ENCODE measurements at regions not wholly inside any gene's neighbourhood (a gene's known extent, or its start where the extent isn't known, plus 50 kb on each side); places are given as distances from the start of the nearest gene placed in this dataset.

DNA sequence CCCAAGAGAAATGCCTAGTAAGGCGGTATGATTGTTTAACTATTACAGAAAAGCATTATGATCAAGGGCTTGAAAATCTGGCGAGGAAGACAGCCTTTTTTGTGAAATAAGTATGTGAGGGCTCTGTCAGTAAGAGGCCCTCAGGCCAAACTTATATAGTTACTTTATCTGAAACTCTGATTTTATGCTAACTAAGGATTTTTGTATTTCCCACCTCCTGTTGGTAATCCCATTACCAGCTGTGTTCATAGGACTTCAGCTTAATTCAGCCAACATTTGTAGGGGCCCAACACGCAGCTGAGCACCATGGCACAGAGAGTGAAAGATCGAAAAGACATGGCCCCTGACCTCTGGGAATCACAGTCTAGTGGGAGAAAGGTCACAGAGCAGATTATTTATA lies 318.3 kb upstream of the WWC1 start:
- TF ChIP-seq, protein P1, sequence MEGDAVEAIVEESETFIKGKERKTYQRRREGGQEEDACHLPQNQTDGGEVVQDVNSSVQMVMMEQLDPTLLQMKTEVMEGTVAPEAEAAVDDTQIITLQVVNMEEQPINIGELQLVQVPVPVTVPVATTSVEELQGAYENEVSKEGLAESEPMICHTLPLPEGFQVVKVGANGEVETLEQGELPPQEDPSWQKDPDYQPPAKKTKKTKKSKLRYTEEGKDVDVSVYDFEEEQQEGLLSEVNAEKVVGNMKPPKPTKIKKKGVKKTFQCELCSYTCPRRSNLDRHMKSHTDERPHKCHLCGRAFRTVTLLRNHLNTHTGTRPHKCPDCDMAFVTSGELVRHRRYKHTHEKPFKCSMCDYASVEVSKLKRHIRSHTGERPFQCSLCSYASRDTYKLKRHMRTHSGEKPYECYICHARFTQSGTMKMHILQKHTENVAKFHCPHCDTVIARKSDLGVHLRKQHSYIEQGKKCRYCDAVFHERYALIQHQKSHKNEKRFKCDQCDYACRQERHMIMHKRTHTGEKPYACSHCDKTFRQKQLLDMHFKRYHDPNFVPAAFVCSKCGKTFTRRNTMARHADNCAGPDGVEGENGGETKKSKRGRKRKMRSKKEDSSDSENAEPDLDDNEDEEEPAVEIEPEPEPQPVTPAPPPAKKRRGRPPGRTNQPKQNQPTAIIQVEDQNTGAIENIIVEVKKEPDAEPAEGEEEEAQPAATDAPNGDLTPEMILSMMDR (IDR thresholded peaks at IDR 0.05): no peak

DNA sequence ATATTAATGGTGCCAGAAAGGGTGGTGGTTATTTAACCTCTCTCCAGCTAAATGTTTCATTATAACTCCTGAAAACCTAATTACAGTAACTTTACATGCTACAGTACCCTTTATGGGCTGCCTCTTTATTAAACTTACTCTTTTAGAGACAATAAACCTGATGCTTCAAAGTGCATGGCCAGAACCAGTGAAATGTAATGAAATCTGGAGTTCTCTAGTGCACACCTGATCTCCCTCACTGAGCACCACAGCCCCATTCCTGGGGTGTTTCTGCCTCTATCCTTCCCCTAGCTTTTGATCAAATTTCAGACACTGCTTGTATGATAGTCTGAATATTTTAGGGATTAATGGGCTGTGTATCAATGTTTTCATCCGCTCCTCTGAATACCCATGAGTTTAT lies 306.5 kb upstream of the WWC1 start:
- TF ChIP-seq, protein P1 (IDR thresholded peaks at IDR 0.05): no peak

DNA sequence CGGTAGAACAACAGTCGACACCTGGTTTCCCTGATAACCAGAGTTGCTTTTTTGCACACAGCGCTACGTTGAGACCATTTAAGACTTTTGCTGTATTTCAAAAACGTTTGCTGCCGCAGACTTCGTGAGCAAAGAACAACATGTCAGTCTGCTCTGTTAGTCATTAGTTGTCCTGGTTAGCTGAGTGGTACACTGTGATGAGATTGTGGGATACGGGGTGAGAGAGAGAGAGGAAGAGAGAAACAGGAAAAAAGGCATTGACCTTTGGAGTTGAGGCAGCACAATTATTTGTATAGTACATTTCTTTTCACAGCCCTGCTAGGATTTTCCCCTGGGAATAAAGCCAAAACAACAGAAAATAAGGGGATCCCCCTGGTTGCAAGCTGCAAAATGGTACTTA lies 306.1 kb upstream of the WWC1 start:
- TF ChIP-seq, protein P1 (IDR thresholded peaks at IDR 0.05): no peak

DNA sequence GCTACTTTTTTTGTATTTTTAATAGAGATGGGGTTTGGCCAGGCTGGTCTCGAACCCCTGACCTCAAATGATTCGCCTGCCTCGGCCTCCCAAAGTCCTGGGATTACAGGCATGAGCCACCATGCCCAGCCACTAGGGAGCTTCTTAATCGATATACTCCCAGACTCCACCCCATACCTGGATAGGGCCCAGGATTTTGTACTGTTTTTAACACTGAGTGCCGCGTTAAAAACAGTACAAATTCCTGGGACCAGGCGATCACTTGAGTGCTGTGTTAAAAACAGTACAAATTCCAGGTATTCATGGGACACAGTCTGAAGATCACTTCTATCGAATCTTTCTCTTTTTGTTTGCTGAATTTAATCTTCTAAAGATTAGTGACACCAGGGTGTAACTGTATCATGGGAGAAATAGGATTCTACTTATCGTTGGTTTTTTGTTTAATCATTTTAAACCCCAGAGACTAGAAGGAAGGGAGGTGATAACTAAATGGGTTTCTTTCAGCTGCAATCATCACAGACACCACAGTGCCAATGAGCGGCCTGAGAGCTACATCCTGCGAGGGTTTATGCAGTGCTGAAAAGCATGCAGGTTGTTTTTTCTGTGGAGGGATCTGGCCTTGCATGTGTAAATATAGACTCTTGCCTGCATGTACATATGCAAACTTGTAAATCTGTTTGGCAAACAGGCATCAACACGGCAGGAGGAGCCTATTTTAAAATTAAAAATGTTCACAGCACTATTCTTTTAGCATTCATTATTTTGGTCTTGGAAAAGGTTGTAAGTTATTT lies 303.8 kb upstream of the WWC1 start:
- TF ChIP-seq, protein P1 (IDR thresholded peaks at IDR 0.05): peak; percentile 10; the same call in 1 of the 2 replicates

DNA sequence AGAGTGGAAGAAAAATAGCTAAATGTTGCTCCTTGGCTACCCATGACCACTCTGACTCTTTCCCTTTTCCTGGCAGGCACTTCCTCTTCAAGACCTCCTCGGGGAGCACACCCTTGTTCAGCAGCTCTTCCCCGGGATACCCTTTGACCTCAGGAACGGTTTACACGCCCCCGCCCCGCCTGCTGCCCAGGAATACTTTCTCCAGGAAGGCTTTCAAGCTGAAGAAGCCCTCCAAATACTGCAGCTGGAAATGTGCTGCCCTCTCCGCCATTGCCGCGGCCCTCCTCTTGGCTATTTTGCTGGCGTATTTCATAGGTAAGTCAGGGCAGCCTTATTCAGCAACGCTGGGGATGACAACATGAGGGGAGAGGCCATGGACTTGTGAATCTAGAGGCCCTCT lies 298.6 kb upstream of the WWC1 start:
- TF ChIP-seq, protein P1 (IDR thresholded peaks at IDR 0.05): no peak

DNA sequence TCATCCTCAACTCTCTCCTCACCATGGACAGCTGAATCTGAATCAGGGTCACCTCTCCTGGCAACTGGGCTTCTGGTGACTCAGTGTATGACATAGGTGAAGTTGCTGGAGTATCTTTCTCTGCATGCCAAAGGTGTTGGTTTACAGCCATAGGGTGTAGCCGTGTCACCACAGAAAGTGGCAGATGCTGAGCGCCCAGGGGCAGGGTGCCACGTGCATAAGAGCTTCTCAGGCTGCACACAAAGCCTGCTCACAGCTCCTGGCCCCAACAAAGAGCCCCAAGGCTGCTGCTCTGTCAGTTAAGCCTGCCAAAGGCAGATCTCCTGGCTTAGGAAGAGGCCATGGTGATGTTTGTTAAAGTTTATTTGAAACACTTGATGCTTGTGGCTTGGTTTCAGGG lies 297.7 kb upstream of the WWC1 start:
- TF ChIP-seq, protein P1 (IDR thresholded peaks at IDR 0.05): no peak

DNA sequence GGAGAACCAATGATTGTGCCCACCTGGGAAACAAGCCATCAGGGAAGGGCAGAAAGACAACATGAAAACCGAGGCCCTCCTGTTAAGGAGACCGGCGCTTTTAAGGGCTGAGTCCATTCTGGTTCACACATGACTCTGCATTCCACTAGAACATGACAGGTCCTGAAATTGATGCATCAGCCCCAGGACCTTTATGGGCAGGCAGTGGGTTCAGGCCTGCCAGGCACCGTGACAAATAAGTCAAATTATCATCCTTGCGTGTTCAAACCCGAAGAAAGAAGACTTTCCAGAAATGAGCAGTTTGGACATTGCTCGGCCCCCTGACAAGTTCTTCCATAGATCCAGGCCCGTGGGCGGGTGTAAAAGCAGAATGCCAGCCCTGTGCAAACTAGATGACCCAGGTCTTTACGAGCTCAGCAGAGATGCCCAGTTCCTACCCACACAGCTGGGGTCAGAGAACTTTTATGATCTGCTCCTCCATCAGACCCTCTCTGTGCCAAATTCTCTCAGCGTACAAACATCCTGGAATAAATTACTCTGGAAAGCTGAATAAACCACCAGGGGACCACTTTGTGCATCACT lies 295.5 kb upstream of the WWC1 start:
- TF ChIP-seq, protein P1 (IDR thresholded peaks at IDR 0.05): no peak

Data from LNCAP (cell line).